HG03103 (cell line): ENCODE measurements at regions not wholly inside any gene's neighbourhood (a gene's known extent, or its start where the extent isn't known, plus 50 kb on each side); places are given as distances from the start of the nearest gene placed in this dataset.

Source experiments
- ATAC-seq: cut with Tn5 transposase; IDR thresholded peaks from one replicate; pipeline ENCODE4 v1.9.1; 2021; ENCODE audit warnings: low read depth; ENCODE audit not compliant: unreplicated experiment

DNA sequence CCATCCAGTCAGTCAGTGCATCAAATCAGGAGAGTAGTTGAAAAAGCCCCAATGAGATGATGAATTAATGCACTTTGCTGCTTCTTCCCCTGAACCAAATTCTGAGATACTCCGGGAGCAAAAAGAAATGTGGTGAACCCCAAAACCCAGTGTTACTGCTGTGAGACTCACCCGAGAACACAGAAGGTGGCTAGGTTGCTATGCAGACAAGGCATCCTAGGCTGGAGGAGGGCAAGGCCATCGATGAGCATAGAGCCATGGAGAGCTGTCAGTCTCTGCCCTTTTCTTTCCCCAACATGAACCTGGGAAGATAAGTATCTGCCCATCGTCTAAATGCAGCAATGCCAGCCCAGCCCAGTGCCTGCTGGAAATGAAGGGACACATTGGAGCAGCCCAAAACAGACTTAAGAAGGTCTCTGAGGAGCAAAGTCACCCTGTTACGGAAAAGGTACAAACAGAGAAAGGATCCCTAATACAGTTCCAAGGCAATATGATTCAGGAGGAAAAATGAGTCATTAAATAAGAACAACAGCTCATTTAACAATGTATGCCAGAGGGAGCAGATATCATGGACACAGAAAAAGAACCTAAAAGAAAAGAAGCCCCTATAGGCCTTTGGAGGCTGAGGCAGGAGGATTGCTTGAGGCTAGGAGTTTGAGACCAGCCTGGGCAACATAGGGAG is 272.0 kb downstream of the FOXO1 start:
- no peak for ATAC-seq

DNA sequence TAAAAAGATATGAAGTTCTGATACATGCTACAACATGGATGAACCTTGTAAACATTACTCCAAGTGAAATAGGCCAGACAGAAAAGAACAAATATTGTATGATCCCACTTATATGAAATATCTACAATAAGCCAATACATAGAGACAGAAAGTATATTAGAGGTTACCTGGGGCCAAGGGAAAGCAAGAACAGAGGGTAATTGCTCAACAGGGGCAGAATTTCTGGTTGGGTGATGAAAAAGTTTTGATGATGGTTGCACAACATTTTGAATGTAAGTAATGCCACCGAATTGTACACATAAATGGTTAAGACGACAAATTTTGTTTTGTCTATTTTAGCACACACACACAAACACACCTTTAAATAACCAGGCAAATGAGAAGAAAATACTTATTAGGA is 268.4 kb downstream of the FOXO1 start:
- ATAC-seq, result no peak

DNA sequence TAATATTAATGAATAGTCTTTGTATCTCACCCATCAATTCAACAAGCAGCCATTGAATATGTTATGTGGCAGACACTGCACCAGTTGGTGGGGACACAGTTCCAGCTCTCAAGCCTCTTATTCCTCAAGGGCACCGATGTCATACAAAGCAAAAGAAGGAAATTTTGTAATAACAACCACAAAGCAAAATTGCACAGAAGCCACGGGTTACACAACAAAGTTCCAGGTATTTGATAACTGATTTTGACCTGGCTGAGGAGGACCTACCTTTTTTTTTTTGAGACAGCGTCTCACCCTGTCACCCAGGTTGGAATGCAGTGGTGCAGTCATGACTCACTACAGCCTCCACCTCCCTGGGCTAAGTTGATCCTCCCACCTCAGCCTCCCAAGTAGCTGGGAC is 266.7 kb downstream of the FOXO1 start:
- ATAC-seq, result no peak

DNA sequence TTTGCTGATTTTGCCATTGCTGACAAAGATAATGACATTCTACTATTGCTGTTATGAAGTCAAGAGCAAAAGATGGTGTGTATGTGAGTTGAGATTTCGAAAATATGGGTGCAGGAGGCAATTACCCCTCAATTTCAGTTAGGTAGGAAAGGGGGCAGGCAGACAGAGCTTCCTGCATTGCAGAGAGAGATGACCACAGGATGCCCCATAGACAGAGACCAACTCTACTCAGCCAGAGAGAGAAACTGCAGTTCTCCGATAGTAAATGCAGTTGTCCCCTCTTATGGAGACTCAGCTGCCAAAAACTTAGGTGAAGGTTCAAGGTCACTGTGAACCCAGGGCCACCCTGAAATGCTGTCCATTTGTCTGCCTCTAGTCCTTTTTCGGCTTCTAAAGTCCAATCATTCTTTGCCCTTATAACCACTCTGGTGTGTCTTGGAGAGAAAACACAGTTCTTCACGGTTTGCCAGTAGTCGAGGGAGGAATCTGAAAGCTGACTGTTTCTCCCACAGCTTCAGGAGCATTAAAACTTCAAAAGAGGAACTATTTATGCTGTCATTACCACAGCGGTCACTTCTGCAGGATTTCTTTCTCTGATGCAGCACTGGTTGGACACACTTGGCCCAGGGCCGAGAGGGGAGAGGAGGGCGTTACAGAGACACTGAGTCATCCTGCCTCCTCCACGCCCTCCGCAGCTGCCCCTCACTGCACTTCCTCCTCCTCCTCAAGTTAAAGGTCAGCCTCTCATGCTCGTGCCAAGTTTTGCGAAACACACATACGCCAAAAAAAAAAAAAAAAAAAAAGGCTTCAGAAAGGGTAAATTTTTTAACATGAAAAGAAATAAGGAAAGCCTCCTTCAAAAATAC is 264.3 kb downstream of the FOXO1 start:
- peak; percentile 98 for ATAC-seq

DNA sequence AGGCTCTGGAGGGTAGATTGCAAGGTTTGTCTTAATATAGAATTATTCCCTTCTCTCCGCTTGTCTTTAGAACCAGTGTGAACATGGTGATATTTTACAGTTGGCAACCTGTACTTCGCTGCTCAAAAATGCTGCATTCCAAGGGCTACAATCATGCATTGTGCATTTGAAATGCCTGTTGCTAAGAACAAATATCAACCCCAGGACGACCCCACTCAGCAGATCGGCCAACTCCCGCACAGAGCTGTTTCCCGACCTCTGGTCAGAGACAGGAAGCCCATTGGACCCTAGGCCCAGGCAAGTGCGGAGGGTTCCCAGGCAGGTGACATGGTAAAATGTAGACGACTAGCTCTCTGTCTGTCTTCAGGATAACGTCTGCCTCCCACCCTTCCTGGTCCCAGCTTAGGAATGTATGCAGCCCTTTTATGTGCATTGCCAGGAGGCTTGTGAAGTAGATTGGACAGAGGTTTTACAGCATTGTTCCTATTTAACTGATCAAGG is 263.5 kb downstream of the FOXO1 start:
- ATAC-seq, result no peak

DNA sequence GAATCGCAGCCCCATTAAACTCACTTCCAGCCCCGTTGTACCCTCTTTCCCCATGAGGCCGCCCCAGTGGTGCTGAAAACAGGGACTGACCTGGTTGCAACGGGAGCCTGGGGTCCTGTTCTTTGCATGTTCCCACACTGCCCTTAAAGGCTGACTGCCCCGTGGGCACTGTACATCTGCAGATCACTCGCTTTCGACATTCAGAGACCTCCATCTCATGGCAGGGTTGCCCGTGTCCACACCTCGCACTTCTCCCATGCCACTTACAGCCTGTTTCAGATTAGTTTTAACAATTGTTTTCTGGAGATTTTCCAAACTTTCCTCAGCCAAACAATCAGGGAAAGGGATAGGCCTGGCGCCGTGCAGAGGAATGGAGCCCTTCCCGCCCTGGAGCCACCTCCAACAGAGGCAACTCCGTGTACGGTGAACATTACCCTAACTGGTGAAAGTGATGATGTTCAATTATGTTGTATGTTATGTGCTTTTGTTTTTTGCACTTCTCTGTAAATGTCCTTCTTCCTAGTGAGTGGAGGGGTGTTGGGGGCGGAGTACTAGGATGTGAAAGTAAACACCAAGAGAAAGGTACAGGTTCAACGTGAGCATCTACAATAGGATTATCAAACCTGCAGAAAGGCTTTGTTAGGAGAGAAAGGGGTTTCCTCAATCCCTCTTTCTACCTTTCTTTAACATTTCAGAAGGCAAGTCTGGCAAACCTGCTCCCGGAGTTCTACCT is 262.8 kb downstream of the FOXO1 start:
- ATAC-seq, result no peak

DNA sequence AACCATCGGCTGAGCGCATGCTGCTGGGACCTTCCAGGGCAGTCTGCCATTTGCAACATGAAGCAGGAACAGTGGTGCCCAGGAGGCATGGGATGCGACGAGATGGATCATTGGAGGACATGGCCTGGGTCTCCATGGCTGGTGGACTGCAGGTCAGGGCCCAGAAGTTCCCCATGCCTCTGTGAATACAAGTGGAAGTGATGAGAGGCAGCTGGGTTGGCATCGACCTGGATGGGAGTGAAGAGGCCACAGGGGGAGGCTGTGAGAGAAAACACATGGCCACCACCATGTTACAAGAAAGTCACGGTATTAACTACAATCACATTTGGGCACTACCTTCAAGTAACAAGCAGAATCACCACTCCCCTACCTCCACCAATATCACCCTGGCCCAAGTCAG is 262.0 kb downstream of the FOXO1 start:
- no peak for ATAC-seq

DNA sequence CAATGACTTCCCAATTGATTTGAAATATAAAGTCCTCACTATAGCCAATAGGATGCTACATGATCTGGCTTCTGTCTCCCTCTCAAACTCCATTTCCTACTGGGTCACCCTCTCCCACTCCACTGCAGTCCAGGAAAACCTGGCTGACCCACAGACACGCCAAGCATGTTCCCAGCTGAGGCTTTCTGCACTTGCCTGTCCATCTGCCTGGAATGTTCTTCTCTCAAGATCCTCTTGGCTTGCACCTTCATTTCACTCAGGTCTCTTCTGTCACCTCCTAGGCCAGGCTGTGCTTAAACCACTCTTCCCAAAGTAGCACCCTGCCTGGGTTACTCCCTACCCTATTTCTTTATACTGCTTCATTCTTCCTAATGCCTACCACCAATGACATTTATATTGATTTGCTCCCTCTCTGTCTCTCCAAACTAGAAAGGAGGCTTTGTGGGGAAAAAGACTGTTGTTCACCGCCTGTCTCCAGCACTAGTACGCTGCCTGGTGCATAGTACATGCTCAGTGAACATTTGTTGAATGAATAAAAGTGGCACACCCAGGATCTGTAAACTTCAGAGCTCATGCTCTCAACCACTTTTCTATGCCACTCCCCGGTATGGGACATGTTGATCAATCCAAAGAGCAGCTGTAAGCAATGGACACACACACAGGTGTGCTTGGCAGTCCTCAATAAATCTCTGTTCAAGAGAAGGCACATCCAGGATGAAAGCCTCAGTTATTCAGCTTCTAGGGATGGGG is 261.3 kb downstream of the FOXO1 start:
- ATAC-seq, result no peak

DNA sequence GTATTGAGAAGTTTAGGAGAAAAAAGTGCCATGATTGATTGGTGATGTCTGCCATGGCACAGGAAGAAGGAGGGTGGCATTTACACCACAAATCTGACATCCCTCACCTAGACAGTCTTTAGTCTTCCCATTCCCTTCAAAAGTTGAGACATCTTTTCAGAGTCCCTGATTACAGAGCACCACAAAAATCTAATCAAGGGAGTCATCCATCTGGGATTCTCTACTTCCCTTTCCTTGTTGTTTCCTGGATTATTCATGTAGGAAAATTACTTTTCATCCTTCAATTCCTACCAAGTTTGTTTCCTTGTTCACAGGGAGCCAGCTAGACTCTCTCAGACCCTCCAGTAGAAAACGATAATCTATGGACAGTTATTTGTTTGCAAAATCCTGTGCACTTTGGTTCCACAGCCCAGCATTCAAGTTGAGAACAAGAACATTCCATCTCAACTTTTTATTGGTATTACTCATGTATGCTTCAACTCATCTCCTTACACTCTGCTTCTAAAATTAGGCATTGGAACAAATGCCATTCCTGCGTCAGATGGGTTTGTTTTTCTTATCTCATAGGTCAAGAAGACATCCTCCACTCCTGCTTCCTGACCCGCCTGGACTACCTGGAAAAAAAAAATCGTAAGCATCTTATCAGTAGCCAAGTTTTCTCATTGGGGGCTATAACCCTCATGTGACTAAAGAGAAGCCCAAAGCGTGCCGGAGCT is 259.9 kb downstream of the FOXO1 start:
- no peak for ATAC-seq

DNA sequence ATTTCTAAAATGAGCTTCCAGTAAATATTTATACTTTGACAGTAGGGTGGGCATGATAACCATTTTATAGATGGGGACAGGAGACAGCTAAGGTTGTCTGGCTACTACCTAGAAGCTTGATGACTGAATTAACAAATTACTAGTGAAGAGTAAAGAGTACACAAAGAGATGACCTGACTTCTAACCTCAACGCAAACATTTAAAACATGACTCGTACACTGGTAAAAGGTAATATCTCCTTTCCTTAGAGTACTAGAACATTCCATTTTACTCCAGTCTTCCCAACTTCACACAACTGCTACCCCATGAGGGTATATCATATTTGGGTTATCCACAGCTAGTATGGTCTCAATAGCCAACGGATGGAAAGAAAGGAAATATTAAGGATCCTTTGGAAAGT is 258.9 kb downstream of the FOXO1 start:
- ATAC-seq, result no peak

DNA sequence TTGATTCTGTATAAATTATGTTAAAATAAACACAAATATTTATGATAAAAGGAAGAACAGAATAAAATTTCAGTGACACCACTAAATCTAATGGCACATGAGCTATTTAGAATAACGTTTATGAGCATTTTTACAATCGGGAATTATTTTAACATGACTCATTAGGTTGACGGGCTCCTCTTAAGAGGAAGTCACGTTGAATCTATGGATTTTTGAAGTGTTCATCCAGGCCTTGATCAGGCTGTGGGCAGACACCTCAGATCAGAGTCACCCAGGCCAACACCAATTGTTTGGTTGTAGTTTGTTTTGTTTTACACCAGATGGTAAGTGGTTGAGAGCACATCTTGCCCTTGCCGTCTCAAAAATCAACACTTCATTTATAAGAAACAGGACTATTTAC is 257.8 kb downstream of the FOXO1 start:
- no peak for ATAC-seq

DNA sequence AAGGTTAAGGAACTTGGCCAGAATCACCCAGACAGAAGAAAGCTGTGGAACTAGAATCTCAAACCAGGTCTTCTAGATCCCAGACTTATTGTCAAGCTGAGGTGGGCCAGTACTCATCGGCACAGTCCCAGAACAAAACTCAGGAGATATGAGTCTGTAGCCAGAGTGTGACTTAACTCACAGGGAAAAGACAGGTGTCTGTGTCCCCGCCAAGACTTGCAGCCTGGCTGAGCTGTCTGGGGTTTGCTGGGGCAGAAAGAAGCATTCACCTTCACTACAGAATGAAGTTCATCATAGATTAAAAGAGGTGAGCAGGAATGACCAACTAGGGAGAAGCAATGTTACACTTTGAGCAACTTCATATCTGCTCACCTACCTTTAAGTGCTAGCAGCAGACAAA is 257.2 kb downstream of the FOXO1 start:
- no peak for ATAC-seq

DNA sequence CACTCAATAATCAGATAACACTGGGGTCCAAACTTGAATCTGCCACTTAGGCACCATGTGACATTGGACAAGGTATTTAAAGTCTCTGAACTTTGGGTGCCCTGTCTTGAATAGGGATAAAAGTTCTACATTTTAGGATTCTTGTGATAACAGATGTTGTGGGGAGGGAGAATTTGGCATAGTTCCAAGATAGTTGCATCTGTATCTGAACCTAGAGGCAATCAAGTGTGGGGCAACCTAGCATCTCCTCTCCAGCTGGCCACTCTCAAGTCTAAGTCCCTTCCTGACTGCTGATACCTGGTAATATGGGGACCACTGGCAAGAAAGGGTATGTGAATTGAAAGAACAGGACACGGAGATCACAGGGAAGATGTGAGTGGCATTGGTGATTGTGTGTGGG is 256.1 kb downstream of the FOXO1 start:
- no peak for ATAC-seq

DNA sequence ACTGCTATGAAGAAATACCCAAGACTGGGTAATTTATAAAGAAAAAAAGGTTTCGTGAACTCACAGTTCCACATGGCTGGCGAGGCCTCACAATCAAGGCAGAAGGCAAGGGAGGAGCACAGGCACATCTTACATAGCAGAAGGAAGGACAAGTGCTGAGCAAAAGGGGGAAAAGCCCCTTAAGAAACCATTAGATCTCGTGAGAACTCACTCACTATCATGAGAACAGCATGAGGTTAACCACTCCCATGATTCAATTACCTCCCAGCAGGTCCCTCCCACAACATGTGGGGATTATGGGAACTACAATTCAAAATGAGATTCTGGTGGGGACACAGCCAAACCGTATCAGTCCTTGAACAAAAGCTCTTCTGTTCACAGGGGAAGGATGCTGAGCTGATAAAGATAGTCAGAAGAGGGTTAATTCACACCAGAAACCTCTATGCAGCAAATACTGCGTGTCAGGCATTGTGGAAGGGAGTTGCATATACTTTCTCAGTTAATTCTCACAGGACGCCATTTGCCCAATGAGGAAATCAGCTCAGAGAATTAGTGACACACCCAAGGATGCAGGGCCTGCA is 246.2 kb downstream of the FOXO1 start:
- no peak for ATAC-seq

DNA sequence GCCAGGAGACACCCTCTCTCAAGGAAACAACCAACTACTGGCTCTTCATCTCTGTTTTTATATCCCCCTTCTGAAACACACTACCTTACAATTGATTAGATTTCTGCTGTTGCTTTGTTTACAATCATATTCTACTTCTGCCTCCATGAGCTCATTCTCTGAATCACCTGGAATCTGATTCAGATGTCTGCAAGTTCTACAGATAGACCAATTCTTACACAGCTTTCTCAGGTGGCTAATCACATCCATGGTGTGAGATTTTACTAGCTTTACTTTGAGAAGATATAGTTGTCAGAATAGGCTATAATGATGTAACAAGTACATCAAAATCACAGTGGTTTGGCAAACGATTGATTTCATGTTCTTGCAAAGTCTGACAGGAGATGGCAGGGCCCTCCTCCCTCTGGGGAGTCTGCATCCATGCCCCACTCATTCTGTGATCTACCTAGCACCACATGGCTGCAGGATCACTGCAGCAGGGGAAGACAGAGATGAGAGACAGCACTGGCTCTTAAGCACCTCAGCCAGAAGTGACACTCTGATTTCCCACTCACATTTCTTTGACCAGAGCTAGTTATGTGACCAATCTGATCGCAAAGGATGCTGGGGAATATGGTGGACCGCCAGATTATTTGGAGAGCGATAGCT is 243.7 kb downstream of the FOXO1 start:
- ATAC-seq, result no peak

DNA sequence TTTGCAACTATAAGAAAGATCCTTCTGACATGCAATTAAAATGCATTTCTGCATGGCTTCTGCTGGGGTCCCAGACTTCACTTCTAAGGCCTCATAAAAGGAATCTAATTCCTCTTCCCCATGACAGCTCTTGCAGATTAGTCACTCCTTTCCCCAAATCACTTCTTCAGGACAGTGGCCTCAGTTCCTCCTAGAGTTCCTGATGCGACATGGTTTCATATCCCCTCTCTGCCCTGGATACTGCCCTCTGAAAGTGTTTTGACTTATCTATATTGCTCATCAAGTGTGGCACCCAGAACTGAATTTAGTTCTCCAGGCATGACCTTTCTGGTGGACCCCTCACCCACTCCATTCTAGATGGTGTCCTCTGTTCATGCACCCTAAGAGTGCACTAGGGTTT is 238.1 kb downstream of the FOXO1 start:
- no peak for ATAC-seq

DNA sequence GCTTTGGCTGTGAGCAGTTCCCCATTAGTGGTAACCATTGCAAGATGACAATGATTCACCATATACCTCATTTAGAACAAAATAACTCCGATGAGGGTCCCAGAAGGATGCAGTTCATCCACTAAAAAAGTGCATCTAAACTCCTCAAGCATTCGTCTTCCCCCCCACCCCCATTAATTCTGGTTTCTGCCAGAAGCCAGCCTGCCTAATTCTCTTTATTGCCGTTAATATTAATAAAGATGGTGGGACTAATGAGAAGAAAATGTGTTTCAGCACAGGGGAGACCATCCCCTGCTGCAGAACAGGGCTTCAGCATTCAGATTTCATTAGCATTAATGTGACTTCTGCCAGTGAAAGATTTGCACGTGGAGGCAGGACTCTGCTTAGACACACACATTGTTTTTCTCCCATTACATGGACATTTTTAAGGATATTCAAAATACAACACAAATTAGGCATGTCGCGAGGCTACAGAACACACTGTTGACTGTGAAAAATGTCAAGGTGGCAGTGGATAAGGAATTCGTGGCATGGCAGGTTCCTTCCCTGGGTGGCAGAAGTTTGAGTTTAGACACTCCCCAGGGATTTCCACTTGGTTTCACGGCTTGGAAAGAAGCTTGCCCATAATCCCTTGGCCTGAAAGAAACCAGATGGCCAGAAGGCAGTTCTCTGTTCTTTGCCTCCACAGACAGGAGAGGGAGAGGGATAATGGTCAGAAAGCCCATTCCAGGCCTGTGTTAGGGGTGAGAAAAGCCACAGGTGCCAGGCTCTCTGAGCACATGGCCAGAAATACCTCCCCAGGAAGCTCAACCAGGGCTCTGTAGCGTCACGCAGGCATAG is 236.5 kb downstream of the FOXO1 start:
- ATAC-seq, result no peak
